22Rv1 (cell line): ENCODE measurements at regions not wholly inside any gene's neighbourhood (a gene's known extent, or its start where the extent isn't known, plus 50 kb on each side); places are given as distances from the start of the nearest gene placed in this dataset.

Experiments
- CTCF ChIP-seq: fragments of 450-650 bp; IDR thresholded peaks from 2 replicates; pipeline ENCODE4 v1.5.1; 2017; ENCODE audit warnings: mild to moderate bottlenecking
- ZFX ChIP-seq: fragments of 450-650 bp; IDR thresholded peaks from 2 replicates; pipeline ENCODE4 v1.6.1; 2017; ENCODE audit warnings: antibody characterized with exemption, borderline replicate concordance

- TF ChIP-seq CTCF (no peak), ZFX (no peak)
Measured at GRCh38 chr2:21294446-21294845, 170.7 kb downstream of the TDRD15 start.
